H9 (cell line): ENCODE measurements at regions not wholly inside any gene's neighbourhood (a gene's known extent, or its start where the extent isn't known, plus 50 kb on each side); places are given as distances from the start of the nearest gene placed in this dataset.

Experiments used
- DNase-seq: peaks from one replicate; pipeline ENCODE4 v3.0.0-alpha.2; 2017
- H2AFZ ChIP-seq: one replicate; pipeline ENCODE4 v1.6.1; 2013; ENCODE audit warnings: mild to moderate bottlenecking, low read length, control low read depth, moderate library complexity
- H2AK5ac ChIP-seq: 2 replicates; pipeline ENCODE4 v1.6.1; 2013; ENCODE audit warnings: low read length, control low read depth, mixed read lengths; ENCODE audit not compliant: insufficient read length
- H2BK120ac ChIP-seq: one replicate; pipeline ENCODE4 v1.6.1; 2013; ENCODE audit warnings: low read depth, mild to moderate bottlenecking, low read length, control low read depth, inconsistent platforms; ENCODE audit not compliant: poor library complexity, severe bottlenecking
- H2BK12ac ChIP-seq: 2 replicates; pipeline ENCODE4 v1.6.1; 2013; ENCODE audit warnings: low read length, control low read depth, mixed read lengths, low read depth; ENCODE audit not compliant: insufficient read length
- H2BK15ac ChIP-seq: 2 replicates; pipeline ENCODE4 v1.6.1; 2013; ENCODE audit warnings: low read depth, low read length, control low read depth
- H2BK20ac ChIP-seq: one replicate; pipeline ENCODE4 v1.6.1; 2013; ENCODE audit warnings: low read depth, mild to moderate bottlenecking, low read length, control low read depth, inconsistent platforms; ENCODE audit not compliant: poor library complexity, severe bottlenecking
- H2BK5ac ChIP-seq: 2 replicates; pipeline ENCODE4 v1.6.1; 2013; ENCODE audit warnings: low read length, control low read depth, mixed read lengths; ENCODE audit not compliant: insufficient read length
- H3K14ac ChIP-seq: 2 replicates; pipeline ENCODE4 v1.6.1; 2013; ENCODE audit warnings: low read length, control low read depth; ENCODE audit not compliant: insufficient read depth
- H3K18ac ChIP-seq: 2 replicates; pipeline ENCODE4 v1.6.1; 2013; ENCODE audit warnings: low read depth, mild to moderate bottlenecking, mixed read lengths, low read length, control low read depth; ENCODE audit not compliant: insufficient read length
- H3K23ac ChIP-seq: 2 replicates; pipeline ENCODE4 v1.6.1; 2013; ENCODE audit warnings: low read length, control low read depth, mixed read lengths, low read depth; ENCODE audit not compliant: insufficient read length
- H3K23me2 ChIP-seq: 2 replicates; pipeline ENCODE4 v1.6.1; 2013; ENCODE audit warnings: low read depth, mild to moderate bottlenecking, mixed read lengths, low read length, control low read depth; ENCODE audit not compliant: insufficient read length, poor library complexity, severe bottlenecking
- H3K27ac ChIP-seq: 2 replicates; pipeline ENCODE4 v1.5.1; 2013; ENCODE audit warnings: low read length, control low read depth, mixed read lengths, low read depth; ENCODE audit not compliant: insufficient read length
- H3K27me3 ChIP-seq: 2 replicates; pipeline ENCODE4 v1.6.1; 2013; ENCODE audit warnings: low read length, control low read depth, inconsistent platforms; ENCODE audit not compliant: insufficient read depth
- H3K4ac ChIP-seq: 2 replicates; pipeline ENCODE4 v1.6.1; 2013; ENCODE audit warnings: low read depth, mild to moderate bottlenecking, control low read depth, inconsistent platforms, low read length, moderate library complexity
- H3K4me1 ChIP-seq: 2 replicates; pipeline ENCODE4 v1.6.1; 2013; ENCODE audit warnings: low read length, control low read depth, inconsistent platforms; ENCODE audit not compliant: insufficient read depth
- H3K4me2 ChIP-seq: 2 replicates; pipeline ENCODE4 v1.6.1; 2013; ENCODE audit warnings: low read length, control low read depth, mixed read lengths; ENCODE audit not compliant: insufficient read length, insufficient read depth
- H3K56ac ChIP-seq: 2 replicates; pipeline ENCODE4 v1.6.1; 2013; ENCODE audit warnings: low read depth, mild to moderate bottlenecking, mixed read lengths, low read length, control low read depth; ENCODE audit not compliant: insufficient read length
- H3K79me1 ChIP-seq: 2 replicates; pipeline ENCODE4 v1.6.1; 2013; ENCODE audit warnings: low read depth, mild to moderate bottlenecking, moderate library complexity, low read length, control low read depth, inconsistent platforms; ENCODE audit not compliant: insufficient read depth, poor library complexity, severe bottlenecking
- H3K79me2 ChIP-seq: 2 replicates; pipeline ENCODE4 v1.6.1; 2013; ENCODE audit warnings: low read length, control low read depth, inconsistent platforms; ENCODE audit not compliant: insufficient read depth
- H3K9ac ChIP-seq: 2 replicates; pipeline ENCODE4 v1.6.1; 2013; ENCODE audit warnings: low read length, control low read depth, mixed read lengths; ENCODE audit not compliant: insufficient read length; ENCODE audit errors: extremely low read depth
- H3K9me3 ChIP-seq: one replicate; pipeline ENCODE4 v1.6.1; 2013; ENCODE audit warnings: low read depth, low read length, inconsistent platforms; ENCODE audit not compliant: control insufficient read depth
- H3T11ph ChIP-seq: one replicate; pipeline ENCODE4 v1.6.1; 2013; ENCODE audit warnings: mild to moderate bottlenecking, low read length, control low read depth, inconsistent platforms
- H4K20me1 ChIP-seq: one replicate; pipeline ENCODE4 v1.6.1; 2013; ENCODE audit not compliant: control insufficient read depth, insufficient read length, insufficient read depth
- H4K5ac ChIP-seq: 2 replicates; pipeline ENCODE4 v1.6.1; 2013; ENCODE audit warnings: low read depth, mild to moderate bottlenecking, mixed read lengths, low read length, control low read depth; ENCODE audit not compliant: insufficient read length
- H4K8ac ChIP-seq: replicated peaks from 2 replicates; pipeline ENCODE4 v1.6.1; 2013; ENCODE audit warnings: low read length, control low read depth, mixed read lengths, low read depth; ENCODE audit not compliant: insufficient read length
- H4K91ac ChIP-seq: 2 replicates; pipeline ENCODE4 v1.6.1; 2013; ENCODE audit warnings: low read depth, mild to moderate bottlenecking, moderate library complexity, mixed read lengths, low read length, control low read depth; ENCODE audit not compliant: insufficient read length
- H3K27ac Mint-ChIP-seq, 3 experiments: 2 replicates in 2 of 3; 3 replicates in 1 of 3; pipeline ENCODE4 v1.8.0; 2020 to 2021; ENCODE audit warnings: mixed read lengths in 3 of 3, mild to moderate bottlenecking in 1 of 3, moderate library complexity in 1 of 3
- H3K27me3 Mint-ChIP-seq: 2 replicates; pipeline ENCODE4 v1.8.0; 2021; ENCODE audit warnings: low read depth, mild to moderate bottlenecking, moderate library complexity, mixed read lengths
- H3K36me3 Mint-ChIP-seq, 3 experiments: 2 replicates in 2 of 3; 3 replicates in 1 of 3; pipeline ENCODE4 v1.8.0; 2020 to 2021; ENCODE audit warnings: low read depth in 3 of 3, mixed read lengths in 3 of 3; ENCODE audit not compliant: insufficient read depth in 1 of 3
- H3K4me1 Mint-ChIP-seq, 2 experiments: 2 replicates each; pipeline ENCODE4 v1.8.0; 2020; ENCODE audit warnings: mixed read lengths in 2 of 2
- H3K4me3 Mint-ChIP-seq, 2 experiments: 2 replicates in 1 of 2; 3 replicates in 1 of 2; pipeline ENCODE4 v1.8.0; 2020 to 2021; ENCODE audit warnings: mild to moderate bottlenecking in 2 of 2, mixed read lengths in 2 of 2, moderate library complexity in 1 of 2
- H3K9me3 Mint-ChIP-seq, 2 experiments: 2 replicates in 1 of 2; 3 replicates in 1 of 2; pipeline ENCODE4 v1.8.0; 2020; ENCODE audit warnings: mild to moderate bottlenecking in 2 of 2, mixed read lengths in 2 of 2, moderate library complexity in 1 of 2
- WGBS: extraction: QIAGEN DNeasy Blood & Tissue Kit; methylation state at CpG from one replicate; pipeline ENCODE4 v1.1.7; 2013; ENCODE audit warnings: missing lambda C conversion rate, low lambda C conversion rate, mixed read lengths; ENCODE audit not compliant: insufficient read length; ENCODE audit errors: extremely low coverage; 5-methylcytosine and 5-hydroxymethylcytosine counted together
- TF ChIP-seq, protein P1 (sequence below): fragments of 200-600 bp; sonication (generic); conservative IDR thresholded peaks from 3 replicates; pipeline ENCODE4 v1.8.0; 2021; ENCODE audit warnings: antibody characterized with exemption, mild to moderate bottlenecking

DNA sequence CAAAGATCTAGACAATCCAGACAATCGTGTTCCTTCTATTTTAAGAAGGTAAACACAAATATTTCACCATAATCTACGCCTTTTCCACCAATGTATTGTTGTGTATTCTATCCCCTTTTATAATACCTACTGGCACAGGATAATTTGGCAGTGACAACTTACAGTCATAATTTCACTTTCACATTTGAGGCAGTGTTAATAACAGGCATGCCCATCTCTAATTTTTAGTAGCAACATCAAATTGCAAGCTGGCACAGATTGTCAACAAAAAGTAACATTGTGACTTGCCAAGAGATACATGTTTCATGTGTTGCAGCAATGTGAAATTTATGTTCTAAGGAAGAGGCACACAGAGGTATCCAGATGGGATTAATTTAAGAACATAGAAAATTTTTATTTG lies 912.5 kb upstream of the PABPC4L start:
- Histone ChIP-seq H3K9ac (no peak overlapping the region), H3T11ph (no peak overlapping the region)

More for the DNA sequence above, 912.5 kb upstream of the PABPC4L start:
- H4K8ac ChIP-seq = no peak overlapping the region
- no peaks in the 10 kb centered on the region for H3K27me3 ChIP-seq
- Mint-ChIP-seq H3K27ac (no peak overlapping the region), H3K36me3 (peaks cover 10 to 21% (median 12%) of the 10 kb centered on the region in 3 experiments; a peak in 6 of 7 replicates), H3K4me1 (peaks cover 4 to 5% of the 10 kb centered on the region in 2 experiments; a peak in 1 of 4 replicates), H3K9me3 (peaks cover 15 to 19% of the 10 kb centered on the region in 2 experiments; a peak in 4 of 5 replicates), H3K27me3 (no peaks in the 10 kb centered on the region), H3K4me3 (no peak overlapping the region)
- H3K14ac ChIP-seq = no peak overlapping the region
- no peaks in the 10 kb centered on the region for H4K20me1 ChIP-seq
- no peak overlapping the region for H4K5ac ChIP-seq
- no peak overlapping the region for H2BK12ac ChIP-seq
- H3K56ac ChIP-seq = no peak overlapping the region
- no peak overlapping the region for H2BK5ac ChIP-seq
- H2AFZ ChIP-seq = no peak overlapping the region
- no peak overlapping the region for H2AK5ac ChIP-seq
- H2BK15ac ChIP-seq = no peak overlapping the region
- no CpG with 5 or more reads among the region's 2 CpGs for WGBS
- H2BK120ac ChIP-seq = no peak overlapping the region
- no peaks in the 10 kb centered on the region for H3K9me3 ChIP-seq
- H3K4me2 ChIP-seq = no peak overlapping the region
- no peak for DNase-seq
- H4K91ac ChIP-seq = no peak overlapping the region
- TF ChIP-seq, protein P1, sequence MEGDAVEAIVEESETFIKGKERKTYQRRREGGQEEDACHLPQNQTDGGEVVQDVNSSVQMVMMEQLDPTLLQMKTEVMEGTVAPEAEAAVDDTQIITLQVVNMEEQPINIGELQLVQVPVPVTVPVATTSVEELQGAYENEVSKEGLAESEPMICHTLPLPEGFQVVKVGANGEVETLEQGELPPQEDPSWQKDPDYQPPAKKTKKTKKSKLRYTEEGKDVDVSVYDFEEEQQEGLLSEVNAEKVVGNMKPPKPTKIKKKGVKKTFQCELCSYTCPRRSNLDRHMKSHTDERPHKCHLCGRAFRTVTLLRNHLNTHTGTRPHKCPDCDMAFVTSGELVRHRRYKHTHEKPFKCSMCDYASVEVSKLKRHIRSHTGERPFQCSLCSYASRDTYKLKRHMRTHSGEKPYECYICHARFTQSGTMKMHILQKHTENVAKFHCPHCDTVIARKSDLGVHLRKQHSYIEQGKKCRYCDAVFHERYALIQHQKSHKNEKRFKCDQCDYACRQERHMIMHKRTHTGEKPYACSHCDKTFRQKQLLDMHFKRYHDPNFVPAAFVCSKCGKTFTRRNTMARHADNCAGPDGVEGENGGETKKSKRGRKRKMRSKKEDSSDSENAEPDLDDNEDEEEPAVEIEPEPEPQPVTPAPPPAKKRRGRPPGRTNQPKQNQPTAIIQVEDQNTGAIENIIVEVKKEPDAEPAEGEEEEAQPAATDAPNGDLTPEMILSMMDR = no peak
- H3K4me1 ChIP-seq = no peaks in the 10 kb centered on the region
- no peak overlapping the region for H2BK20ac ChIP-seq
- H3K79me2 ChIP-seq = no peaks in the 10 kb centered on the region
- H3K18ac ChIP-seq = no peak overlapping the region
- H3K23me2 ChIP-seq = no peaks in the 10 kb centered on the region
- H3K27ac ChIP-seq = no peak overlapping the region
- H3K4ac ChIP-seq = no peak overlapping the region
- H3K79me1 ChIP-seq = no peaks in the 10 kb centered on the region
- H3K23ac ChIP-seq = no peak overlapping the region
